GM18507 (cell line): ENCODE measurements at regions not wholly inside any gene's neighbourhood (a gene's known extent, or its start where the extent isn't known, plus 50 kb on each side); places are given as distances from the start of the nearest gene placed in this dataset.

Experiments
- DNase-seq: peaks from one replicate; pipeline ENCODE4 v3.0.0; 2011; ENCODE audit warnings: low read depth; ENCODE audit not compliant: insufficient read length; ENCODE audit errors: extremely low spot score
- FAIRE-seq: peaks from 2 replicates; lab custom pipeline; 2011; peaks lifted over from hg19 to GRCh38; lab: Jason Lieb, UNC

DNA sequence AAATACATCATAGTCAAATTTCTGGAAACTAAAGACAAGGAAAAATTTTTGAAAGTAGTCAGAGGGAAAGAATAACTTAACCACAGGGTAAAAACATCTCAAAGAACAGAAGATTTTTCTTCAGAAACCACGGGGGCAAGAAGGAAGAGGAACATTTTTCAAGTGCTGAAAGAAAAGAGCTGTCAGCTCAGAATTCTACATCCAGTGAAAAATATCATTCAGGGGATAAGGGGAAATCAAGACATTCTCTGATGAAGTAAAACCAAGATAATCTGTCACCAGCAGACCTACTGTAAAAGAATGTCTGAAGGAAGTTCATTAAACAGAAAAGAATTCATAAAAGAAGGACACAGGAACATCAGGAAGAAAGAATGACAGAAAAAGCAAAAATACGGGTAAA is 111.2 kb upstream of the TMEM72 start:
- FAIRE-seq (no peak), DNase-seq (no peak)

DNA sequence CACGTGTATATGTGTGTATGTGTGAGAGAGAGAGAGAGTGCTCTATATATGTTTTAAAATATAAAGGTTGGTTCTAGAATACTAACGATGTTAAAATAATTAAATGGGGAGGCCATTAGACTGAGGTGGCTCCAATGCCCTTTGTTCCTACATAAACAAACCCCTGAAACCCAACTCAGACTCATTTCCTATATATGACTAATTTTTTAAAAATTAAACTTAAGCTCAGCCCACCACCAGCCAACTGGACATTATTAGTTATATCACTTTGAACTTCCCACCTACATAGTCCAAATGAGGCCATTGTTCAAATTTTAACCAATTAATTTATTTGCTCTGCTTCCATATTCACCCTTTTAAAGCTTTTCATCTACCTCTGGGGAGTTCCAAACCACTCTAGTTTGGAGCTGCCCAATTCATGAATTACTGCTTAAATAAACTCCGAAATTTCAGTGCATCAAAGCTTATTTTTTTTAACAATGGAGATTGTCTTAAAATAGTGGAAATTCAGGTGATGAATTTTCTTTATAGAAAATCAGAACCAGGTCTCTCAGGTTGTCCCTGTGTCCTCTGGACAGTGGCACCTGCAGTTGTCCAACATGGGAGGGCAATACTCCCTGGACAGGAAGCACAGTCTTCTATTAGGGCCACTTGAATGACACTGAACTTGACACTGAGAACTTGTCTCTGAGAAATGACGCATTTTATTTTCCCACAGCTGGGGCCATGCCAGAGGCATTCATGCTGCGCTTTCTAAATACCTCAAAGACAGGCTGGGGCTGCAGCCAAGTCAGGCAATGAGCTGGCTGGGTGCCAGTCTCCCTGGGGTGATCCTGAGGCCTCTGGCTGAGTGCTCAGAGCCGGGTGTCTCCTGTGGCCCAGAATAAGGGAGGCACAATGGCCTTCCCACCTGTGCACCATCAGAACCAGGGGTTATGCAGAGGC is 109.5 kb upstream of the TMEM72 start:
- FAIRE-seq (no peak), DNase-seq (no peak)

GRCh38 chr10:44803862-44804261 is 107.3 kb upstream of the TMEM72 start:
- no peak for FAIRE-seq
- DNase-seq: no peak

DNA sequence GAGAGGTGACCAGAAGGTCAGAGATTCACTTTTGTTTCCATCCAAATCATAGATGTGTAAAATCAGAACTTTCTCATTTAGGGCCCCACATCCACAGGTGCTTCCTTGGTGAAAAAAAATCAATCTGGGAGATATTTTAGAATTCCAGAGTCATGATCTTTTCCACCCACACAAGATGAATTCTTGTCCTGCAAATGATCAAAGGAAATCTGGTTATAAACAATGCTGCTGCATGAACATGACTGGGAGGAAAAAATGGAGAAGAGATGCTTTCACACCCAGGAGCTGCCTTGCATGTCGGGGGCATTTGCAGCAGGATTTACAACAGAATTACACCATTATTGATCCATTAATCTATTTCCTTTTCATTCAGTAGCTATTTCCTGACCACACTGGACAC is 106.5 kb upstream of the TMEM72 start:
- DNase-seq: no peak
- FAIRE-seq: no peak

GRCh38 chr10:44805466-44806210 is 105.5 kb upstream of the TMEM72 start:
- FAIRE-seq: no peak
- no peak for DNase-seq

- FAIRE-seq (no peak), DNase-seq (no peak)
Measured at GRCh38 chr10:44806950-44807349, 104.2 kb upstream of the TMEM72 start.

- DNase-seq (no peak), FAIRE-seq (no peak)
Measured at GRCh38 chr10:44807451-44807850, 103.7 kb upstream of the TMEM72 start.

DNA sequence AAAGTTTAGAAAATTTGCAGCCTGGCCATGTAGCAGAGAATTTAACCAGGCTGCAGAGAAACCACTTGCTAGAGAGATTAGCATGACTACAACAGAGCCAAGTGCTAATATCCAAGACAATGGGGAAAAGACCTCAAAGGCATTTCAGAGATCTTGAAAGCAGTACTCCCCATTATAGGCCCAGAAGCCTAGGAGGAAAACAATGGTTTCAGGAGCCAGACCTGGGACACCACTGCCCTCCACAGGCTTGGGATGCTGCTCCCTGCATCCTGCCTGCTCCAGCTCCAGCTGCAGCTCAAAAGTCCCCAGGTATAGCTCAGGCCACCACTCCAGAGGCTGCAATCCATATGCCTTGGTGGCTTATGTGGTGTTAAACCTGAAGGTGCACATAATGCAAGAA is 101.5 kb upstream of the TMEM72 start:
- no peak for FAIRE-seq
- DNase-seq: no peak

DNA sequence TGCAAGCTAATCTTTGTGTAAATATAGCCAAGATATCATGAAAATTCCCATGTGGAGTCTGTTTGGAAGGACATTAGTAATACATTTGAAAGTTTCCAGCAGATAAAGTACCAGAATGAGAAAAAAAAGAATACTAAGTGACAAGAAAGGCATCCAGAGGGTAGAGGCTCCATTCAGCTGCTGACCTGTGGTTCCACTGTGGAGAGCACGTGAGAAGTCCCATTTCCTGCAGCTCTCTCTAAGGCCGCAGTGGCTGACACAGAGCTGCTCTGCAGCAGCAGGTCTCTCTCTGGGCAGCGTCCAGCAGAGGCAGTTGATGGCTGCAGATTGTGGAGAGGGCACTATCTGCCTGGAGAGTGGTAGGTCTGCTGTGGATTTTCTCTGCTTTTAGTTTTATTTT is 100.1 kb upstream of the TMEM72 start:
- DNase-seq (no peak), FAIRE-seq (no peak)

- no peak for DNase-seq
- FAIRE-seq: no peak
Measured at GRCh38 chr10:44813201-44813600, 97.9 kb upstream of the TMEM72 start.

DNA sequence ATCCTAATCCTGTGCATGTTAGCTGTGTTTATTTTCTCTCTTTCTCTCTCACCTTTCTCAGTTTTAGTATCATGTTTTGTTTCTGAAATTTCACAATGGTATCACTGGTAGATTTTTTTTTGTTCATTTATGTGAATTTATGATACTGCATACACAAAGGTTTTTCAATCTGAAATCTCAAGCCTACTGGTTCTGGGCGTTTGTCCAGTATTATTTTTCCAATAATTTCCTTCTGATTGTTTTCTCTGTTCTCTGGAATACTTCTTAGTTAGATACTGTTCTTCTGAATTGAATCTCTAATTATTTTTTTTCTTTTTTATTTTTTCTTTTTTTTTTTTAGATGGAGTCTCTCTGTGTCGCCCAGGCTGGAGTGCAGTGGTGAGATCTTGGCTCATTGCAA is 96.2 kb upstream of the TMEM72 start:
- FAIRE-seq: no peak
- DNase-seq: no peak

DNA sequence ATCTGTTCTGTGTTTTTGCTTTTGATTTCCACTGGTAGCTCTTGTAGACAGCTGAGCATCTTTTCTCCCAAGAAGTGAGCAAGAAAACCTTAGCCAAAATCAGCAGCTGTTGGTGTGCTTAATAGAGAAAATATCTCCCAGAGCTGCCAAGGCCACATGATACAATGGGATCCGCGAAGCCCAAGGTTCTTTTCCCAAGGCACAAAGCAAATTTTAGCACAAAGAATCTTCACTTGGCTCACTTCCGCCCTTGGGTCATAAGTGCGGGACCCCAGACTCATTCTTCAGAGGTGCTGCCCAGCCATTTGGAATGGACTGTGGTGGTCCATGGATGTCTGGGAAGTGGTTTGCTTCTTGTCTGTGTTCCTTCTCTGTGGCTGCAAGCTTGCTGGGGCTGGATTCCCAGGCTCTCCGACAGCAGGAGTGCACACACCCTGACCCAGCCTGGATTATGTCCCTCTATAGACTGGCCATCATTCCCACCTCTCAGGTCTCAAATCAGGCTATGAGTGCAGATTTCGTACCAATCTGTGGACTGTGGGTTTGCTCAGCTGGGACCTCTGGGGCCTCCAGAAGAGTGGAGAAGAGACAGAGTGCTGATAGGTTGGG is 93.0 kb upstream of the TMEM72 start:
- FAIRE-seq: no peak
- DNase-seq: no peak

DNA sequence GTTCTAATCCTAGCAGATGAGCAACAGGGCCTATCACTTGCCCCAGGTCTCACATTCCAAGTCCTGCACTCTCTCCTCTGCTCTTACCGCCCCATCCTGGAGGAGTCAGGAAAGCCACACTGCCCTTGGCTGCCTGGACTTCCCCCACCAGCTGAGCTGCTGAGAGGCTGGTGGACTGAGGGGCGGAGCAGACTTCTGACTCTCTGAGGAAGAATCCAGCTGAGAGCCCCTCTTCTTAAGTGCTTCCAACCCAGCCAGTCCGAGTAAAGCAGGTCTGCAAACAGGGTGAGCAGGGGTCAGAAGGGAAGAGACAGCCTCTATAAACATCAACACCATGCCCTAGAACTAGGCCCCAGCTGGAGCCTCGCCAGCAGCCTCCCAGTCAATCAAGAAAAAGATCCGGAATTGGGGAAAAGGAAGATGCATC is 92.4 kb upstream of the TMEM72 start:
- FAIRE-seq (no peak), DNase-seq (no peak)

- DNase-seq (no peak), FAIRE-seq (no peak)
Measured at GRCh38 chr10:44820094-44820493, 91.0 kb upstream of the TMEM72 start.

- FAIRE-seq (no peak), DNase-seq (no peak)
Measured at GRCh38 chr10:44821290-44821689, 89.8 kb upstream of the TMEM72 start.

DNA sequence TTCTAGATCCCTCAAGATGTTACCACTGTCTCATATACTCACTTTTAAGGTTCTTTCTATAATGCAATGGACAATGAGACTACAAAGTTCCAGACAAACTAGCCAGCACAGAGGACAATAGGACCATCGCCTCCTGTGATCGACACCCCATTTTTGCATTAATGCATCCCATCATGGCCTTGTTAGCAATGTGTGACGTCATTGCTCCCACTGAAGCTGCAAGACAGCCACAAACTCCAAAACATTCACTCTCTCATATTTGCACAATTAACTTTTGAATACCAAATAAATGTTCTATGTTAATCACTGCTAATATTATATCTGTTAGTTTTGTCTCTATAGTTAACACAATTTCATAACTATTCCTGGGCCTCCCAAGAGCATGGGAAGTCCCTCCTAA is 88.8 kb upstream of the TMEM72 start:
- no peak for DNase-seq

GRCh38 chr10:44822966-44823365 is 88.2 kb upstream of the TMEM72 start:
- no peak for DNase-seq
- FAIRE-seq: no peak

More for the DNA sequence above, 88.8 kb upstream of the TMEM72 start:
- no peak for FAIRE-seq

GRCh38 chr10:44824607-44825006 is 86.5 kb upstream of the TMEM72 start:
- no peak for FAIRE-seq

DNA sequence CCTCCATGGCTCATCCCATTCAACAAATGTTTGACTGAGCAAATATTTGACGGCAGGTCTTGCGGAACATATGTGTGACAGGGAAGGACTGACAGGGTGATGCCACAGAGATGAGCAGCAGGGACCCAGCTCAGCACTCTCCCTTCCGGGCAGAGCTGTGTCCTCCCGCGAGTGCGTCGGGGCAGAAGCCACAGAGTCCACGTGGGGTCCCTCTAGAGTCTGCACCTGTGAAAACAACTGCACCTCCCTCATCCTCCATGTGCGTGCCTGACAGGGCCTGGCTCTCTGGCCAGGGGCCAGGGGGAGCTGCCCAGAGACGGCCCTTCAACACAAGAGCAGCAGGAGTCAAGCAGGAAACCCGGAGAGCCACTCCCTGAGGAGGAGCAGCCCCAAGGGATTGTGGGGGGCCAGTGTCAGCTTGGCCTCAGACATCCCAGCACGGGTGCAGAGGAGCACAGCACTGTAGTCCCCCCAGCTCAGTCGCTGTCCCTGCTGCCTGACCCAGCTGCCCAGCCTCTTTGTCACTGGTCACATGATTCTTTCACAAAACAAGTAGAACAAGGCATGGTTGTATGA is 83.6 kb upstream of the TMEM72 start:
- no peak for FAIRE-seq

More at GRCh38 chr10:44824607-44825006, 86.5 kb upstream of the TMEM72 start:
- no peak for DNase-seq

More for the DNA sequence above, 83.6 kb upstream of the TMEM72 start:
- DNase-seq: no peak
